ENCODE measurements at regions not wholly inside any gene's neighbourhood (a gene's known extent, or its start where the extent isn't known, plus 50 kb on each side); places are given as distances from the start of the nearest gene placed in this dataset.

- TF ChIP-seq POLR2A (IDR thresholded peaks at IDR 0.05) (no peak), CTCF (IDR thresholded peaks at IDR 0.05) (no peak)
Observed at GRCh38 chr11:15560689-15561467, 446.2 kb downstream of the INSC start.

Data from right lobe of liver (tissue), 4 donors.